H1 (cell line): ENCODE measurements at regions not wholly inside any gene's neighbourhood (a gene's known extent, or its start where the extent isn't known, plus 50 kb on each side); places are given as distances from the start of the nearest gene placed in this dataset.

Experiments used
- CHD2 ChIP-seq: IDR thresholded peaks from 2 replicates; pipeline ENCODE4 v1.6.1; 2012; ENCODE audit warnings: low read length, improper control_type of control experiment
- MAFK ChIP-seq: IDR thresholded peaks from 2 replicates; pipeline ENCODE4 v1.6.1; 2012; ENCODE audit warnings: low read depth, mild to moderate bottlenecking, improper control_type of control experiment, low read length
- TF ChIP-seq, protein P1 (sequence below): IDR thresholded peaks from 2 replicates; pipeline ENCODE4 v1.6.1; 2012; ENCODE audit warnings: inconsistent platforms

DNA sequence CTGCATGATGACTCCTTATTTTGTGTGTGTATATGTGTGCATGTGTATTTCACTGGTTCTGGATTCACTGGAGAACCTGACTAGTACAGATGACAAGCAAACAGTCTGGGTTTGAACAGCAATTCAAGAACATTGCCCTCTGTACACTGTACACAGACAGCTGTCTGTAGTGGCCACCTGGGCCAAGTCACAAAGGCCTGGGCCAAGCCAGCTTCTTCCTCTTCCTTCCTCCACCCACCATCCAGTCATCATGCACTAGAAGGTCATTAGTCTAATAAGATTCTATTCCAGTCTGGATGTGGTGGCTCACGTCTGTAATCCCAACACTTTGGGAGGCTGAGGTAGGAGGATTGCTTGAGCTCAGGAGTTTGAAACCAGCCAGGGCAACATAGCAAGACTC, 155.9 kb downstream of the ELAVL4 start (continued):
- TF ChIP-seq MAFK (no peak), CHD2 (no peak)
- TF ChIP-seq, protein P1, sequence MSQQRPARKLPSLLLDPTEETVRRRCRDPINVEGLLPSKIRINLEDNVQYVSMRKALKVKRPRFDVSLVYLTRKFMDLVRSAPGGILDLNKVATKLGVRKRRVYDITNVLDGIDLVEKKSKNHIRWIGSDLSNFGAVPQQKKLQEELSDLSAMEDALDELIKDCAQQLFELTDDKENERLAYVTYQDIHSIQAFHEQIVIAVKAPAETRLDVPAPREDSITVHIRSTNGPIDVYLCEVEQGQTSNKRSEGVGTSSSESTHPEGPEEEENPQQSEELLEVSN, result no peak
